GM03348 (cell line): ENCODE measurements at regions not wholly inside any gene's neighbourhood (a gene's known extent, or its start where the extent isn't known, plus 50 kb on each side); places are given as distances from the start of the nearest gene placed in this dataset.
"Not testable (repeated sequence)": the region's sequence is repeated elsewhere in the genome, so short reads cannot be mapped to it uniquely, and the experiment has no call there.

ENCODE experiments used
- DNase-seq: peaks from one replicate; pipeline ENCODE4 v3.0.0; 2012; ENCODE audit warnings: low spot score

DNA sequence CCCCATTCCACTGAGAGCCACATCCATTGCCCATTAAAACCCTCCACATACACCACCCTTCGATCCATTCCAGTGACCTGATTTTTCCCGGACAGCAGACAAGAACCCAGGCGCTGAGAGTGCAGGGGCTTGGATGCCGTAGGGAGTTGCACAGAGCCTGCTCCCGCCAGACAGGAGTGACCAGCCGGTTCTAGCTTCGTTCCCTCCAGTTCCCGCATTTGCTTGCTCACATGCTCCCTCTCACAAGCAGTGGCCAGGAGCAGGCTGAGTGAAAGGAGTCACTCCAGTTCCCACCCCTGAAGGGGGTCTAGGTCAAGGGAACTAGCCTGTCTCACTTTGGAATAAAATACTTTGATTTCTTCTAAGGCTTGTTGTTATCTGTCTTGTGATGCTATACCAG is 119.5 kb downstream of the SKIDA1 start:
- DNase-seq, result no peak

DNA sequence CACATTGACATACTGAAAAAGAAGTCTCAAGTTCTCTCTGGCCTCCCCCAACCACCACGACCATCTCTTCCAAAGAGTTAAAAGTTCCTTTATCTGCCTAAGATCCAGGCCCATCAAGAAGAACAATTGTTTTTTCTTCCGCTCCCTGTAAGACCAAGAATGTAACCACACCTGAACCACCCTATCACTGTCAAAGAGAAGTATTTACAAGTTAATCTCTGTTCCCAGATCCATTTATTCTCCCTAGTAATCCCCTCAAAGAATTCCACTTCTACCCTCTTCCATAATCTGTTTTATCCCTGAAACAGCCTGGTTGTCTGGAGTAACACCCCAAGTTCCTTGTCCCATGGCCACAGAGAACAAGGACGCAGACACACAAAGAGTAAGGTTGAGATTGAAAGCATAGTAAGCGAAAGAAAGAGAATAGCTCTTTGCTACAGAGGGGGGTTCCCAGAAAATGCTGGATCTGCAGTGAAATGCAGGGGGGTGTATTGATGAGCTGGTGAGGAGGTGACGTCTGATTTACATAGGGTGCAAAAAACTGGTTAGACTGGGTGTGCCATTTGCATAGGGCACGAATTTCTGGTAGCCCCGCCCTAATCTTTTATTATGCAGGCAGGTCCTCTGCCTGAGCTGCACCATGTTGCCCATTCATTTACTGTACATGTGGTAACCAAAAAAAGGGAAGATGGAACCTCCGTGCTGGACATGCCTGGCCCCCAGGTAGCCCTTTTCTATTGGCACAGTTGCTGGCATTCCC is 122.0 kb downstream of the SKIDA1 start:
- DNase-seq, result no peak

- DNase-seq, result peak; percentile 19
Measured at GRCh38 chr10:21402606-21403083, 122.8 kb downstream of the SKIDA1 start.

DNA sequence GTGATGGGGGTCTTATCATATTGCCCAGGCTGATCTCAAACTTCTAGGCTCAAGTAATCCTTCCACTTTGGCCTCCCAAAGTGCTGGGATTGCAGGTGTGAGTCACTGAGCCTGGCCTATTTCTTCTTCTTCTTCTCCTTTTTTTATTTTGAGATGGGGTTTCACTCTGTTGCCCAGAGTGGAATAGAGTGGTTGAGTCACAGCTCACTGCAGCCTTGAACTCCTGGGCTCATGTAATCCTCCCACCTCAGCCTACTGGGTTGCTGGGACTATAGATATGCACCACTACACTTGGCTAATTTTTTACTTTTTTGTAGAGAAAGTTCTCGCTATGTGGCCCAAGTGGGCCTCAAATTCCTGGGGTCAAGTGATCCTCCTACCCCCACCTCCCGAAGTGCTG is 124.3 kb downstream of the SKIDA1 start:
- no peak for DNase-seq

DNA sequence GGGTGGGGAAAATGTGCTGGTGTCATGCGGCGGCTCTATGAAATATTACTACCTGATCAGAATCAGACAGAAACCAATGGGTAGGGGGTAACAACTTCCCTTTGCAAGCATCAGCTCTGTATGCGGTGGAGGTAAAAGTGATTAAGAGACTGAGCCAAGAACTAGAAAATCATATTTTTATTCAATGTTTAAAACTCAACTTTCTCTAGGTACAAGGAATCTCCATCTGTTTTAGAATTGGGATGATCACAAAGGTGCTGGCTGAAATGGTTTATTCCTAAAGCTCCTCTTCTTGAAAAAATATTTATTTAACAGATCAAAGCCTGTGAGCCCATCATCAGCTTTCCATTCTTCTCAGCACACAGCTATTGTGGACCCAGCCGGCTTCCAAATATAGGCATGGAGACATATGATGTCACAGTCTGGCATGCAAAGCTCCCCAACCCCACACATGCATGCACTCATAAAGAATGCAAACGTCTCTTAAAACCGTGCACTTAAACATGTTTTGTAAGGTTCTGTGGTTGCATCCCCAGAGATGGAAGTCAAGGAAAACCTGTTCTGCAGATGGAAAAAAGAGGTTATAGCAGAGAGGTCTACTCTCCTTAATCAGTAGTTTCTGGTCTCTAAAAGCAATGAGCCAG is 126.0 kb downstream of the SKIDA1 start:
- DNase-seq, result peak; percentile 83

DNA sequence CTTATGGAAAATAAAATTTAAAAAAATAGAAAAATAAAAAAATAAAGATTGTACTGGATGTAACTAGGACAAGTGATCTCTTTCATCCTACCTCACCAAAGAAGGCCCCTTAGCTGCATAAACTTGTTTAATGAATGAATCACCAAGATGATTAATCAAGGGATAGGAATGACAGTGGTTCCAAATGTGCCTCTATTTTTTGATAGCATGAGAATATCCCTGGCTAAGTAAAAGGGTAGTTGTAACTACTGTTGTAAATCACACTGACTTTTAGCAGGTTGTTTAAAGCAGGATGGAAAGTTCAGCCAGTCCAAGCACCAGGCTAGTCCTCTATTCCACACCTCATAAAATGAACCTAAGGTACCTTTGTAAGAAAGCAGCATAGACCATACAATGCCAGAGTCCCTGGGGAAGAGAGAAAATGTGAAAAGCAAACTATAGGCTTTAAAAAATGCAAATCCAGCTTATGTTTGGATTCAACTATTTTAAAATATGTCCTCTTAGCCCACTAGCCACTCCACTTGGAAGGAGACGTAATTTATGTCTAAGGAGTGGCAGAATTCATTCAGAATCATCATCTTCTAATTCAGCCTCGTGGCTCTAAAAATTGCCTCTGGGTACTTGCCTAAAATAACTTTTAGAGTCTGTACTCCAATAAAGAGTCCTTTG is 126.8 kb downstream of the SKIDA1 start:
- DNase-seq, result peak; percentile 56

DNA sequence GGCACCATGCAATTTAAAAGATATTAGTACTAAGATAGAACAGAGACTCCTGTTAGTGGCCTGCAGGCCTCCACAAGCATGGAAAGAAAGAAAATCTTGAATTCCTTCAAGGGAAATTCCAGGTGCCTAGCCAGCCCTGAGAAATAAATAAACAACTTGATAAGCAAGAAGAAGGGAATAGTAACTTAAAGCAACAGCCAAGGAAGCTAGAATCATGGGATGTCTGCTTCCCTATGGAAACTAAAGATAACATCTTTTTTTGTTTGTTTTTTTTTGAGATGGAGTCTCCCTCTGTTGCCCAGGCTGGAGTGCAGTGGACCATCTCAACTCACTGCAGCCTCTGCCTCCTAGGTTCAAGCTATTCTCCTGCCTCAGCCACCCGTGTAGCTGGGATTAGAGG is 128.6 kb downstream of the SKIDA1 start:
- no peak for DNase-seq

GRCh38 chr10:21393931-21394330 is 131.6 kb downstream of the SKIDA1 start:
- no peak for DNase-seq

DNA sequence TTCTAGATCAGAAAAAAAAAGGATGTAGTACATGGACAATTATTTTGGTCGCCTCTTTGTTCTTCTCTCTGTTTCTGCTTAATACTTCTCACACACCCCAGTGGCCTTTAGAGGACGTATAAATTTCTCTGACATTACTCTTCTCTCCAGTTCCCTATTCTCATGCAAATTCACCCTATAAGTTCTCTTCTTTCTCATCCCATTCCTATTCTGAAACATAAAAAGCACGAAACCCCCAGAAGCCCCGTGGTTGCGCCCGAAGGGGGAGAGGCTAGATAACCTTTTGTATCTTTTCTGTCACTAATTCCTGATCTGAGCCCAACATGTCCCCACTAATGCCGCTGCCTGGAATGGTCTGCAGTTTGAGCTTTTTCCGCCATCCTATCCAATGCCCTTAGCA is 136.9 kb downstream of the SKIDA1 start:
- DNase-seq, result no peak

GRCh38 chr10:21387868-21388267 is 137.6 kb downstream of the SKIDA1 start:
- DNase-seq, result no peak

GRCh38 chr10:21385996-21386585 is 139.4 kb downstream of the SKIDA1 start:
- DNase-seq, result no peak

DNA sequence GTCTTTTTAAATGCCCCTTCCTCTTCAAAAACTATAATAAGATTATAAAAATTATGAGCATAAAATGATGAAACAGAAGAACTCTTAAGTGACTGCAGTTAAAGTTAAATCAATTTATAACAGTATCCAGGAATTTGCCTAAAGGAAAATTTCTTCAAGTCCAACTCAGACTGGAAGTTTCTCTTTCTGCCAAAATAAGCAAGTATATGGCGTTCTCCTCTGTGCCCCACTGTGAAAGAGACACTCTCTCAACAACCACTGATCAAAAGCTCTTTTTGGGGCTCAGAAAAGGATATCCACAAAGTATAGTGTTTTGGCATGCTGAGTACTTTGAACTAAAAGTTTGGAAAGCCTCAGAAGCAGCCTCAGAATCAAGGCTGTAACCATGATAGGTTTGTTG is 139.9 kb downstream of the SKIDA1 start:
- no peak for DNase-seq

DNA sequence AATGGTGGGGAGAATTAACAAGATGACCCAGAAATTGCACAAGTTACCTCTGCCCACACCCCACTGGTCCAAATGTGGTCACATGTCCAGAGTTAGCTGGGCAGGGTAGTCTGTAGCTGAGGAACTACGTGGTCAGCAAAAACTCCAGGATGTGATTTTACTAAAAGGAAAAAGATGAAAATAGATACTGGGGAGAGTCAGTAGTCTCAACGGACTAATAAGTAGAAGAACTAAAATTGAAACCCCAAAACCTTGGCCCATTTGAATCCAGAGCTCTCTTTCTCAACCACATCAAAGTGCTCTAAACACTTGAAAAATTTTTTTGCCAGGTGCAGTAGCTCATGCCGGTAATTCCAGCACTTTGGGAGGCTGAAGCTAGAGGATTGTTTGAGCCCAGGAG is 146.3 kb downstream of the SKIDA1 start:
- DNase-seq, result no peak

DNA sequence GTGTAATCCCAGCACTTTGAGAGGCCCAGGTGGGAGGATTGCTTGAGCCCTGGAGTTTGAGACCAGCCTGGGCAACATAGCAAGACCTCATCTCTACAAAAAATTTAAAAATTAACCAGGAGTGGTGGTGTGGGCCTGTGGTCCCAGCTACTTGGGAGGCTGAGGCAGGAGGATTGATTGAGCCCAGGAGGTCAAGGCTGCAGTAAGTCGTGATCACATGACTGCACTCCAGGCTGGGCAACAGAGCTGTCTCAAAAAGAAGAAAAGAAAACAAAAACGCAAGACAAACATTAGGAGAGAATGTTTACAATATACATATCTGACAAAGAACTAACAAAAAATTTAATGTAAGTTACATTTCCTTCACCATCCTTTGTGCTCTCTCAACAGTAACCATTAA is 150.2 kb downstream of the SKIDA1 start:
- not testable (repeated sequence) for DNase-seq

DNA sequence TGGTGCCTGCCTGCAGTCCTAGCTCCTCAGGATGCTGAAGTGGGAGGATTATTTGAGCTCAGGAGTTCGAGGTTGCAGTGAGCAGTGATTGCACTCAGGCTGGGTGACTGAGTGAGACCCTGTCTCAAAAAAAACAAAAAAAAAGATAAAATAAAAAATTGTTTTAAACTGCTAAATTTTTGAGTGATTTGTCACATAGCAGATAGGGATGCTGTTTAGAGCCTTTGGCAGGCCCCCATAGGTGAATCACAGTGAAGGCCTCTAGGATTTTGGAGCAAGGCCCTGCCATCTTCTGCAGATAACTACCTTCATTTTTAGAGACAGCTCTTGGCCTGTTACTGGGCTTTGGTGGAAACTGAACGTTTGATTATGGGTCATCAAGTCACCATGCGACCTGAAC is 151.6 kb downstream of the SKIDA1 start:
- DNase-seq, result not testable (repeated sequence)

GRCh38 chr10:21372651-21373410 is 152.7 kb downstream of the SKIDA1 start:
- peak; percentile 88 for DNase-seq

- DNase-seq, result peak; percentile 10
Measured at GRCh38 chr10:21369697-21370096, 155.8 kb downstream of the SKIDA1 start.

GRCh38 chr10:21368728-21369425 is 156.6 kb downstream of the SKIDA1 start:
- no peak for DNase-seq

- DNase-seq, result no peak
Measured at GRCh38 chr10:21368022-21368582, 157.4 kb downstream of the SKIDA1 start.

DNA sequence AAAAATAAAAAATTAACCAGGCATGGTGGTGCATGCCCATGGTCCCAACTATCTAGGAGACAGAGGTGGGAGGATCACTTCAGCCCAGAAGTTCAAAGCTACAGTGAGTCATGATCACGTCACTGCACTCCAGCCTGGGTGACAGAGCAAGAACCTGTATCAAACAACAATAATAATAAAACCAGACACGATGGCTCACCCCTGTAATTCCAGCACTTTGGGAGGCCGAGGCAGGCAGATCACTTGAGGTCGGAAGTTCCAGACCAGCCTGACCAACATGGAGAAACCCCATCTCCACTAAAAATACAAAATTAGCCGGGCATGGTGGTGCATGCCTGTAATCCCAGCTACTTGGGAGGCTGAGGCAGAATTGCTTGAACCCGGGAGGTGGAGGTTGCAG is 159.4 kb downstream of the SKIDA1 start:
- not testable (repeated sequence) for DNase-seq
